Tibial artery (tissue), 4 donors: ENCODE measurements at regions not wholly inside any gene's neighbourhood (a gene's known extent, or its start where the extent isn't known, plus 50 kb on each side); places are given as distances from the start of the nearest gene placed in this dataset.

Experiments
- DNase-seq, 2 donors: peaks; one replicate each; pipeline ENCODE4 v3.0.0-alpha.2; 2019
- H3K27ac ChIP-seq, 2 donors: fragments of 200-600 bp; sonication (generic) in 1 of 2; 1 replicate in 1 of 2; 2 replicates in 1 of 2; pipeline ENCODE4 v1.5.1; 2018 to 2019; ENCODE audit warnings: mild to moderate bottlenecking in 1 of 2
- H3K27me3 ChIP-seq, 2 donors: fragments of 200-600 bp; sonication (generic) in 1 of 2; one replicate each; pipeline versions ENCODE4 v1.5.1 to v1.6.0; 2016 to 2019
- H3K36me3 ChIP-seq, 3 donors: fragments of 200-600 bp; sonication (generic) in 2 of 3; one replicate each; pipeline ENCODE4 v1.5.1; 2016 to 2019; ENCODE audit warnings: mild to moderate bottlenecking in 2 of 3
- H3K4me1 ChIP-seq, 4 donors: fragments of 200-600 bp; sonication (generic) in 2 of 4; 1 replicate in 3 of 4; 2 replicates in 1 of 4; pipeline ENCODE4 v1.5.1; 2016 to 2019
- H3K4me3 ChIP-seq, 2 donors: fragments of 200-600 bp; sonication (generic) in 1 of 2; 1 replicate in 1 of 2; 2 replicates in 1 of 2; pipeline ENCODE4 v1.5.1; 2018 to 2019; ENCODE audit warnings: mild to moderate bottlenecking in 2 of 2
- H3K9me3 ChIP-seq, 3 donors: fragments of 200-600 bp; sonication (generic) in 1 of 3; one replicate each; pipeline ENCODE4 v1.5.1; 2016 to 2019
- CTCF ChIP-seq, 2 experiments: fragments of 200-600 bp in 1 of 2; fragments of 450-650 bp in 1 of 2; IDR thresholded peaks; one replicate each; pipeline ENCODE4 v1.5.1; 2017 to 2019; ENCODE audit warnings: antibody characterized with exemption in 2 of 2, mild to moderate bottlenecking in 1 of 2, moderate library complexity in 1 of 2
- intact Hi-C: fragments of 100-400 bp; cut with DNase I; formaldehyde crosslinking; loops from one replicate; pipeline ENCODE4 v1.15.0; 2023; ENCODE audit warnings: low total_unique reads

GRCh38 chr6:56761651-56762050 is 119.0 kb upstream of the DST start:
- no peak overlapping the region for H3K4me3 ChIP-seq
- no peak overlapping the region for H3K27ac ChIP-seq
- H3K27me3 ChIP-seq, result no peaks in the 10 kb centered on the region
- intact Hi-C loops, result loop anchor here (10.0 kb wide), 1 partner anchor 83 kb away; no protein-coding TSS in a partner anchor
- H3K9me3 ChIP-seq, result no peaks in the 10 kb centered on the region
- TF ChIP-seq CTCF (IDR thresholded peaks at IDR 0.05), result no peak
- DNase-seq, result no peak
- H3K4me1 ChIP-seq, result peaks cover 0 to 53% (median 30%) of the 10 kb centered on the region in 4 donors
- no peaks in the 10 kb centered on the region for H3K36me3 ChIP-seq

- H3K9me3 ChIP-seq, result no peaks in the 10 kb centered on the region
- intact Hi-C loops, result loop anchor here (10.0 kb wide), 1 partner anchor 84 kb away; no protein-coding TSS in a partner anchor
- no peak overlapping the region for H3K4me3 ChIP-seq
- TF ChIP-seq CTCF (IDR thresholded peaks at IDR 0.05), result no peak
- no peaks in the 10 kb centered on the region for H3K27me3 ChIP-seq
- no peak overlapping the region for H3K27ac ChIP-seq
- H3K4me1 ChIP-seq, result peaks cover 0 to 53% (median 32%) of the 10 kb centered on the region in 4 donors
- DNase-seq, result no peak
- no peaks in the 10 kb centered on the region for H3K36me3 ChIP-seq
Observed at GRCh38 chr6:56760842-56761241, 118.2 kb upstream of the DST start.

GRCh38 chr6:56759521-56759920 is 116.8 kb upstream of the DST start:
- DNase-seq, result no peak
- no peaks in the 10 kb centered on the region for H3K27me3 ChIP-seq

GRCh38 chr6:56758553-56758952 is 115.9 kb upstream of the DST start:
- TF ChIP-seq CTCF (IDR thresholded peaks at IDR 0.05), result no peak
- Histone ChIP-seq H3K4me3 (no peak overlapping the region), H3K27ac (no peak overlapping the region), H3K36me3 (no peaks in the 10 kb centered on the region), H3K27me3 (no peaks in the 10 kb centered on the region), H3K9me3 (no peaks in the 10 kb centered on the region), H3K4me1 (peaks cover 0 to 51% (median 28%) of the 10 kb centered on the region in 4 donors)
- intact Hi-C loops, result no loop called here
- DNase-seq, result no peak

More at GRCh38 chr6:56759521-56759920, 116.8 kb upstream of the DST start:
- no peak for TF ChIP-seq CTCF (IDR thresholded peaks at IDR 0.05)
- no peaks in the 10 kb centered on the region for H3K9me3 ChIP-seq
- intact Hi-C loops, result no loop called here
- peaks cover 0 to 51% (median 33%) of the 10 kb centered on the region in 4 donors for H3K4me1 ChIP-seq
- H3K27ac ChIP-seq, result no peak overlapping the region
- no peaks in the 10 kb centered on the region for H3K36me3 ChIP-seq
- H3K4me3 ChIP-seq, result no peak overlapping the region

GRCh38 chr6:56758120-56758519 is 115.4 kb upstream of the DST start:
- Histone ChIP-seq H3K9me3 (no peaks in the 10 kb centered on the region), H3K27me3 (no peaks in the 10 kb centered on the region), H3K36me3 (no peaks in the 10 kb centered on the region), H3K27ac (no peak overlapping the region), H3K4me1 (peaks cover 0 to 52% (median 28%) of the 10 kb centered on the region in 4 donors), H3K4me3 (no peak overlapping the region)
- intact Hi-C loops, result no loop called here
- DNase-seq, result no peak
- TF ChIP-seq CTCF (IDR thresholded peaks at IDR 0.05), result no peak

GRCh38 chr6:56757588-56757984 is 114.9 kb upstream of the DST start:
- peak in 1 of 2 experiments; percentile 26 for TF ChIP-seq CTCF (IDR thresholded peaks at IDR 0.05)
- no peak overlapping the region for H3K27ac ChIP-seq

More at GRCh38 chr6:56757588-56757984, 114.9 kb upstream of the DST start:
- intact Hi-C loops, result no loop called here
- DNase-seq, result no peak
- Histone ChIP-seq H3K27me3 (no peaks in the 10 kb centered on the region), H3K9me3 (no peaks in the 10 kb centered on the region), H3K4me1 (peaks cover 0 to 57% (median 25%) of the 10 kb centered on the region in 4 donors), H3K4me3 (no peak overlapping the region), H3K36me3 (no peaks in the 10 kb centered on the region)
